ENCODE measurements at regions not wholly inside any gene's neighbourhood (a gene's known extent, or its start where the extent isn't known, plus 50 kb on each side); places are given as distances from the start of the nearest gene placed in this dataset.

DNA sequence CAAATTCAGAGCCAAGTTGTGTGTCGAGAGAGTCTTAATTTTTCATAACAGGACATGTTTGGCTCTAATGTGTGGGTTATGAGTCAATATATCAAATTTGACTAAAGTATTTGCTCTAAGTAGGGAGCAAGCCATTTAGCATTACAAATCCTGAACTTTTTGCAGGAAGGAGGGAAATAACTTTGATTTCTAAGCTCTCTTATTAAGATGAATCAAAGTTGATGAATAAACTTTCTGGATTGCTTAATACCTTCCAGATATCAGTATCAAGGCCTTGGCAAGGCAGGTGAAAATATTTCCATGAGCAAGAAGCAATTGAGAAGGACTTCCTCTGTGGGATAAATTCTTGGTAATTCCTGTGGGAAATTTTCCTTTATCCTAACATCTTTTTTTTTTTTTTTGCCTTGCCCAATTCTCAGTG lies 258.8 kb downstream of the AHR start:
- peak in 1 of 2 experiments; percentile 53 for DNase-seq (ENCODE audit: low read depth in 2 of 2)

DNA sequence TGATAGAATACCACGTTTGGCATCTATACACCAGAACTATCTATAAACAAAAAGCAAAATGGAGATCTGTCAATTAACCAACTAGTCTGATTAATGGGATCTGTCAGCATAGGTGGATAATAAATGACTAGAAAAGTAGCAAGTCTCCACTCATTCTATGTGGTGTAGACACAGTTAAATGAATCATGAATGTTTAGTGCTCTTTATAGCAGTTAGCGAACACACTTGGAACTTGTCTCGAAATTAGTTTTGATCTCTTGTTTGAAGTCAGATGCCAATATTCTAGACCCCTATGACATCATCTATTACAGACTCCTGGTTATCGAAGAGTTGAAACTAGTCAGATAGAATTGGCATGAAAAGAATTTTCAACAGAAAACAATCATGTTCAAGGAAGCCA lies 259.7 kb downstream of the AHR start:
- DNase-seq (ENCODE audit: low read depth in 2 of 2): no peak

DNA sequence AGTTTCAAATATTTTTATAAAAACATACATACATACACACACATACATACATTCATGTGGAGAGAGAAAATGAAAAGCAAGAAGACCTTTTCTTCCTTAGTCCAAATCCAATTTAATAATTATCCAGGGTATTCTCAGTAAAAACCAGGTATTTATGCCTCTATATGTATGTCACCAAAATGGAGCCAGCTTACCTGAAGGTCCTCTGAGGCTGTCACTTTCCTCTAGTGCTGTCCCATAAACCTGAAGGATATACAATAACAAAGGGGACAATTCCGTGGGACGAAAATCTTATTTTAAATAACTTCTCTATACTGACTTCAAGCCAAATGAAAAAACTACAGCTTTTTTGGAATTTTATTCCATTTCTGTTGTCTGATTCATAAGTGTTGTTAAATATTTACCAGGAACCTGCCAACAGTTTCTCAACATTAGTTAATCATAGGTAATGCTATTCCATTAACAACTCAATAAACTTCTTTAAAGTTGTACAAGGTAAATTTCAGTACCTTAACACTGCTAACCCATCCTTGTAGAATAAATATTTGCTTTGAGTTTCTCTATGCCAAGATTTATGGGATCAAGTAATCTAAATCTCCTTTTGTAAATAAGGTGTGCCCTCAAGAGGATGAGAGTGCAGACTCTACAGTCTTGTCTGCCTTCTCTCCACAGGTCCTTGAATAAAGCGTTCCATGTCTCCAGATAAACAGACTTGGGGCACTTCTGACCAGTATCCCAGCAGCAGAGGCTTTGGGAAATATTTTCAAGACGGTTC lies 260.3 kb downstream of the AHR start:
- no peak for DNase-seq (ENCODE audit: low read depth in 2 of 2)

GRCh38 chr7:17559388-17559787 lies 260.9 kb downstream of the AHR start:
- no peak for DNase-seq (ENCODE audit: low read depth in 2 of 2)

GRCh38 chr7:17560516-17560915 lies 262.1 kb downstream of the AHR start:
- no peak for DNase-seq (ENCODE audit: low read depth in 2 of 2)

GRCh38 chr7:17560966-17561365 lies 262.5 kb downstream of the AHR start:
- DNase-seq (ENCODE audit: low read depth in 2 of 2): no peak

DNA sequence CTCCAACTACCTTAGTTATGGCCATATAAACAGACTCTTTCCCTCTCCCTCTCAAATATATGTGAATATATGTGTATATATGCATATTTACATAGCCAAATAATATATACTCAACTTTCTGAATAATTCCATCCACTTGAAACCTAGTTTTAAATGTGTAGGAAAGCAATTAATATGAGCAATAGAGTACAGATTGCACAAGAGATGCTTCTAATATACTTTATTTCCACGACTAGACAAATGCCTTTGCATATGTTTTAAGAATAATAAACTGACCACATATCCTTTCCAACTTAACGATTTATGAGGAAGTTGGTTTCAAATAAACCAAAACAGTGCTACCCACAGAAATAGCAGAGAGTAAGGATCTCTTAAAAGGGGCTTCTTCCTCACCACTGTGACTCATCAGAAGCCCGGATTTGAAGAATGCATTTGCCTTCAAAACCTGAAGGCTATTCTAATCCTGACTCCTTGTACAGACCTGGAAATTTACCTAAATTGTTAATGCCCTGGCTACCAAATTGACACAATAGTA lies 266.3 kb downstream of the AHR start:
- peak in 1 of 2 experiments; percentile 76 for DNase-seq (ENCODE audit: low read depth in 2 of 2)

DNA sequence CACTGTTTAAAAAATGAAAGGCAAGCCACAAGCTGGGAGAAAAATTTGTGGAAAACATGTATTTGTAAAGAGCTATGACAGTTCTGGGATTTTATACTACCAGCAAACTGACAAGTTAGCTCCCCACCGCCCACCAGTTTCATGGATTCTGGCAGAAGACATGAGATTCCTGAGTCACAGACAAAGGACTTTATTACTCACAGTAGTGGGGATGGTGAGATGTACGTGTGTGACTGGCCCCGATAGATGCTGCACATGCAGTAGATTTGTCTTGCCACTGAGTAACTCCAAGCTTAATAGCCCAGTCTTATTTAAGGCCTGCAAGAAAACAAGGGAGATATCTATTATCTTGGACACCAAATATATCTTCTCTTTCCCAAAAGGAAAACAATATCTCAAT lies 281.7 kb downstream of the AHR start:
- DNase-seq (ENCODE audit: low read depth in 2 of 2): peak; percentile 66 to 67

GRCh38 chr7:17580856-17581255 lies 282.4 kb downstream of the AHR start:
- peak in 1 of 2 experiments; percentile 20 for DNase-seq (ENCODE audit: low read depth in 2 of 2)

DNA sequence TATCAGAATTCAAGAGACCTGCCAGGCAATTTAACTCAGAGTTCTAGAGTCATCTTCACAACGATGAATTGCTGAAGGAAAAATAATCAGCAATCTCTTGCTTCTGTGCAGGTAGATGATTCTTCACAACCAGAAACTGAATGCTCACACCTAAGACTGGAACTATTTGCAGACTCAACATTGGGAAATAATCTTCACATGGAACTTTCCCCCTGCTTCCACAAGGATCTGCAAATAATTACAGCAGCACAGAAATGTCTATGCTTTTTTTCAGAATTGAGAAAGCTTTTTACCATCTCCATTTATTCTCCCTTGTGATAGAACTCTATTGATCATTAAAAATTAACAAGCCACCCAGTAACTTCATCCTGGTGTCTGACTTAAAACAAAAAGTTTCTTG lies 282.8 kb downstream of the AHR start:
- no peak for DNase-seq (ENCODE audit: low read depth in 2 of 2)

GRCh38 chr7:17582696-17583095 lies 284.2 kb downstream of the AHR start:
- DNase-seq (ENCODE audit: low read depth in 2 of 2): peak; percentile 67 to 68

- DNase-seq (ENCODE audit: low read depth in 2 of 2): no peak
Observed at GRCh38 chr7:17583786-17584185, 285.3 kb downstream of the AHR start.

GRCh38 chr7:17584822-17585221 lies 286.4 kb downstream of the AHR start:
- peak in 1 of 2 experiments; percentile 58 for DNase-seq (ENCODE audit: low read depth in 2 of 2)

GRCh38 chr7:17586711-17587110 lies 288.3 kb downstream of the AHR start:
- DNase-seq (ENCODE audit: low read depth in 2 of 2): no peak

- no peak for DNase-seq (ENCODE audit: low read depth in 2 of 2)
Observed at GRCh38 chr7:17588730-17589129, 290.3 kb downstream of the AHR start.

GRCh38 chr7:17589671-17590070 lies 291.2 kb downstream of the AHR start:
- DNase-seq (ENCODE audit: low read depth in 2 of 2): no peak

DNA sequence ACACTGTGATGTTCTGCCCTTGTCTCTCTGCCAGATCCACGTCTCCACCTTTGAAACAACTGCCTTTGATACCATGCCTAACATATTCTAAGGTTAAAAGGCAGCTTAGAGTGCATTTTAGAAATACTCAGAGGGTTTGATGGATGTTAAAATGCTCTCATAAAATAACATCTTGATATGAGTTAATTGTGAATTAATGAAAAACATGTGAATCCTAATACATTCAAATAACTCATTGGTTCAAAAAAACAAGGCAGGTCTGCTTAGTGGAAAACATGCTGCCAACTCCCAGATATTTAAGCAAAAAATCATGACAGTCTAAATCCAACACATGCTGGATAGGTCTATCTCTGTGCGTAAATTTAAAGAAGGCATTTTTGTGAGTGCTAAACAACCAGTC lies 291.8 kb downstream of the AHR start:
- DNase-seq (ENCODE audit: low read depth in 2 of 2): no peak

- peak; percentile 79 to 81 for DNase-seq (ENCODE audit: low read depth in 2 of 2)
Observed at GRCh38 chr7:17593819-17594419, 295.5 kb downstream of the AHR start.

DNA sequence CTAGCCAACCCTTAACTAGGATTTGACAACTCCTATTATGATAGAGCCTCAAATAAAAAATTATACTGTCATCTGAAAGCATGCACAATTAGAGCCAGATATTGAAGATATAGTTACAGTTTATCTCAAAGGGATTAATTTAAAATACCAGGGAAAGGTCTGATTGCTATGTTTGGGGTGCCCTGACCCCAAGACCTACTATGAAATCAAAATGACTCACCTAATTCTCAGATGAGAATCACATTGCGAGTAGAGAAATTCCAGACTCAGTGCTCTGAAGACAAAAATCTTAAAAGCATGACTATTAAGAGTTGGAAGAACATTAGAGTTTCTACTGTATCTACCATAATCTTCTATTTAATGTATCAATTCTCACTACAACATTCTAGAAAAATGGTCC lies 297.1 kb downstream of the AHR start:
- no peak for DNase-seq (ENCODE audit: low read depth in 2 of 2)

DNA sequence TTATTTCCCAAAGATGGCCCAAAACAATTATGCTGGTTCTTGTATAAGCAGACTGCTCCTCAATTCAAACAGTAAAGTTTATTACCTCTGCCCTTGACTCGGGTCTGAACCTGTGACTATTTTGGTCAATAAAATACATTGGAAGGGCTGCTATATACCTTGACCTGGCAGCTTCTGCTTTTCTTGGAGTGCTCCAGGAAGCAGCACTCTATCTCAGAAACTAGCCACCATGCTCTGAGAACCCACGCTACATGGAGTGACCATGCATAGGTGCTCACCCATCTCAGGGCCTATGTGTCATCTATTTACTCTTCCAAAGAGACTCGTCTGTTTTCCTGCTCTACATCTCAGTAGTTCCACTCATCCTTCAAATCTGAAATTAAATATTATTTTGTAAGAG lies 299.9 kb downstream of the AHR start:
- DNase-seq (ENCODE audit: low read depth in 2 of 2): no peak

DNA sequence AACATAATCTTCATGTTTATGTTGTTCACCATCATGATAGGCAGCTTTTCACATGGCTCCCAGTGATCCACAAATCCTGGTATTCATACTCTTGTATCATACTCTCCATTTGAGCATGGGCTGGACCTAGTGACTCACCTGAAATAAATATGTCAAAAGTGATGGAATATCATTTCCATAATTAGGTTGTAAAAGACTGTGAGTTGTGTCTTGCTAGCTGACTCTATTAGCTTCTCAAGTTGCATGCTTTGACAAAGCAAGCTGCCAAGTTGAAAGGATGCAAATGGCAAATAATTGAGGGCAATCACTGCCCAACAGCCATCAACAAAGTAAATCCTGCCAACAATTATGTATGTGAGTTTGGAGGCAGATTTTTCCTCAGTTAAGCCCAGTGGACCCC lies 300.4 kb downstream of the AHR start:
- no peak for DNase-seq (ENCODE audit: low read depth in 2 of 2)

DNA sequence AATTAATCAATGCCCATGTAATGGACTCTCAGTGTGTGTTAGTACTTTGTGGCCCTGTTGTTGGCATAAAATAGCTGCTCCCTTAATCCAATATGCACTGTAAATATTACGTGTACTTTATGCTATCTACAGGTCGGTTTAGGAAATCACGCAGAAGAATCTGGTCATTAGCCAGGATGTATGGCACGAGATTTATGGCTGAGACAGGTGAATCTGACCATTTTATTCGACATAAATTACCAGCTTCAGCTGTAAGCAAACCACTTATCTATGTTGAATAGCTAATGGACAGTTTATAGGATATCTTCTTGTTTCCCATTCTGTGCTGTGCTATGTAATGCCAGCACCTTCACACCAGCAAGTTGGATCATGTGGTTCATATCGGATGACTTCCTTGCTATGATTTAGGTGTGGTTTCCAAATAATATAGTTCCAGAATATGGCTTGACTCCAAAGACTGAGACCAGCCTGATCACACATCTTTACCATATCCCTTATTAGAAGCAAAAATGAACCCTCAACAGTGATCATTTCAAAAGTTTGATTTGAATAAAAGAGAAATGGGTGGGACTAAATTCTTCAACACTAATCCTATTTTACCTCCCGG lies 301.4 kb downstream of the AHR start:
- DNase-seq (ENCODE audit: low read depth in 2 of 2): no peak

- DNase-seq (ENCODE audit: low read depth in 2 of 2): no peak
Observed at GRCh38 chr7:17600340-17600752, 301.9 kb downstream of the AHR start.
